Calu3 (cell line): ENCODE measurements at regions not wholly inside any gene's neighbourhood (a gene's known extent, or its start where the extent isn't known, plus 50 kb on each side); places are given as distances from the start of the nearest gene placed in this dataset.
"Not testable (repeated sequence)": the region's sequence is repeated elsewhere in the genome, so short reads cannot be mapped to it uniquely, and the experiment has no call there.

ENCODE experiments used
- BruUV-seq: library from RNA; stranded (reverse); fragments of 400-500 nt; replicated peaks from 2 replicates; lab custom pipeline; 2021; lab: Mats Ljungman, UMichigan
- CTCF ChIA-PET: fragments of 300-600 bp; sonication (Branson Sonifier 250); formaldehyde crosslinking; loops from one replicate; lab custom pipeline; 2022; ENCODE audit warnings: antibody characterized with exemption; lab: Charles Lee
- DNase-seq: peaks from one replicate; pipeline ENCODE4 v3.0.0; 2022
- H3K27ac Mint-ChIP-seq: one replicate; pipeline ENCODE4 v1.8.0; 2022; ENCODE audit warnings: mixed read lengths; ENCODE audit not compliant: unreplicated experiment
- H3K27me3 Mint-ChIP-seq: one replicate; pipeline ENCODE4 v1.8.0; 2022; ENCODE audit warnings: mixed read lengths; ENCODE audit not compliant: unreplicated experiment
- H3K36me3 Mint-ChIP-seq: one replicate; pipeline ENCODE4 v1.8.0; 2022; ENCODE audit warnings: mild to moderate bottlenecking, moderate library complexity, mixed read lengths; ENCODE audit not compliant: insufficient read depth, unreplicated experiment
- H3K4me1 Mint-ChIP-seq: one replicate; pipeline ENCODE4 v1.8.0; 2022; ENCODE audit warnings: mild to moderate bottlenecking, low read depth, mixed read lengths; ENCODE audit not compliant: unreplicated experiment
- H3K4me3 Mint-ChIP-seq: one replicate; pipeline ENCODE4 v1.8.0; 2022; ENCODE audit warnings: mild to moderate bottlenecking, low read depth, moderate library complexity, mixed read lengths; ENCODE audit not compliant: unreplicated experiment
- H3K9me3 Mint-ChIP-seq: one replicate; pipeline ENCODE4 v1.8.0; 2022; ENCODE audit warnings: low read depth, mixed read lengths; ENCODE audit not compliant: unreplicated experiment
- CTCF ChIP-seq: fragments of 200-600 bp; IDR thresholded peaks from one replicate; pipeline ENCODE4 v1.8.0; 2022; ENCODE audit warnings: antibody characterized with exemption; ENCODE audit not compliant: unreplicated experiment
- intact Hi-C: fragments of 100-400 bp; cut with micrococcal nuclease; formaldehyde crosslinking; loops from one replicate; pipeline ENCODE4 v1.10.0; 2022; ENCODE audit not compliant: unreplicated experiment

- CTCF ChIA-PET = interaction anchor here (0.7 kb wide), 1 partner anchor 745 kb away, joined by 5 read pairs; no protein-coding TSS in a partner anchor
- Mint-ChIP-seq H3K9me3 (no peaks in the 10 kb centered on the region), H3K27me3 (no peaks in the 10 kb centered on the region), H3K36me3 (no peaks in the 10 kb centered on the region), H3K4me3 (no peak overlapping the region), H3K4me1 (peaks cover 33% of the 10 kb centered on the region), H3K27ac (peak overlapping the region; percentile 4)
- no TSS peak for BruUV-seq
- intact Hi-C loops = loop anchor here (5.0 kb wide), 1 partner anchor 97 kb away; no protein-coding TSS in a partner anchor
- TF ChIP-seq CTCF = no peak
- DNase-seq = no peak
Measured at GRCh38 chr10:33034931-33035330, 76.9 kb upstream of the ITGB1 start.

GRCh38 chr10:33032654-33033151 is 74.7 kb upstream of the ITGB1 start:
- intact Hi-C loops = loop anchor here (5.0 kb wide), 1 partner anchor 100 kb away; no protein-coding TSS in a partner anchor
- H3K4me1 Mint-ChIP-seq = peaks cover 42% of the 10 kb centered on the region
- peak overlapping the region; percentile 17 for H3K4me3 Mint-ChIP-seq
- H3K9me3 Mint-ChIP-seq = no peaks in the 10 kb centered on the region
- no peaks in the 10 kb centered on the region for H3K27me3 Mint-ChIP-seq
- no peak for TF ChIP-seq CTCF
- no peaks in the 10 kb centered on the region for H3K36me3 Mint-ChIP-seq
- no TSS peak for BruUV-seq
- CTCF ChIA-PET = interaction anchor here (0.6 to 1.5 kb wide), 2 partner anchors 9 to 1788 kb away, joined by 3 to 5 read pairs; no protein-coding TSS in a partner anchor
- H3K27ac Mint-ChIP-seq = peak overlapping the region; percentile 58
- peak; percentile 15 for DNase-seq

- BruUV-seq = no TSS peak
- H3K9me3 Mint-ChIP-seq = no peaks in the 10 kb centered on the region
- CTCF ChIA-PET = interaction anchor here (0.6 to 1.5 kb wide), 2 partner anchors 10 to 1789 kb away, joined by 3 to 5 read pairs; no protein-coding TSS in a partner anchor
- peak overlapping the region; percentile 58 for H3K27ac Mint-ChIP-seq
- DNase-seq = no peak
- no peaks in the 10 kb centered on the region for H3K36me3 Mint-ChIP-seq
- peaks cover 49% of the 10 kb centered on the region for H3K4me1 Mint-ChIP-seq
- H3K27me3 Mint-ChIP-seq = no peaks in the 10 kb centered on the region
- intact Hi-C loops = loop anchor here (5.0 kb wide), 1 partner anchor 100 kb away; no protein-coding TSS in a partner anchor
- no peak for TF ChIP-seq CTCF
- H3K4me3 Mint-ChIP-seq = peak overlapping the region; percentile 17
Measured at GRCh38 chr10:33031815-33032653, 74.0 kb upstream of the ITGB1 start.

GRCh38 chr10:33031171-33031570 is 73.1 kb upstream of the ITGB1 start:
- CTCF ChIA-PET = no interaction called here
- no peak for DNase-seq
- no peaks in the 10 kb centered on the region for H3K36me3 Mint-ChIP-seq
- H3K9me3 Mint-ChIP-seq = no peaks in the 10 kb centered on the region
- TF ChIP-seq CTCF = no peak
- no peaks in the 10 kb centered on the region for H3K27me3 Mint-ChIP-seq
- intact Hi-C loops = loop anchor here (5.0 kb wide), 1 partner anchor 101 kb away; no protein-coding TSS in a partner anchor
- H3K4me1 Mint-ChIP-seq = peaks cover 57% of the 10 kb centered on the region
- H3K4me3 Mint-ChIP-seq = no peak overlapping the region
- H3K27ac Mint-ChIP-seq = peak overlapping the region; percentile 57
- no TSS peak for BruUV-seq

GRCh38 chr10:33028515-33028914 is 70.5 kb upstream of the ITGB1 start:
- BruUV-seq, H3K36me3 Mint-ChIP-seq, H3K27me3 Mint-ChIP-seq, H3K4me3 Mint-ChIP-seq, H3K9me3 Mint-ChIP-seq, intact Hi-C loops, CTCF ChIA-PET, DNase-seq, H3K27ac Mint-ChIP-seq: not testable (repeated sequence)
- peaks cover 61% of the 10 kb centered on the region for H3K4me1 Mint-ChIP-seq
